ENCODE measurements at regions not wholly inside any gene's neighbourhood (a gene's known extent, or its start where the extent isn't known, plus 50 kb on each side); places are given as distances from the start of the nearest gene placed in this dataset.

DNA sequence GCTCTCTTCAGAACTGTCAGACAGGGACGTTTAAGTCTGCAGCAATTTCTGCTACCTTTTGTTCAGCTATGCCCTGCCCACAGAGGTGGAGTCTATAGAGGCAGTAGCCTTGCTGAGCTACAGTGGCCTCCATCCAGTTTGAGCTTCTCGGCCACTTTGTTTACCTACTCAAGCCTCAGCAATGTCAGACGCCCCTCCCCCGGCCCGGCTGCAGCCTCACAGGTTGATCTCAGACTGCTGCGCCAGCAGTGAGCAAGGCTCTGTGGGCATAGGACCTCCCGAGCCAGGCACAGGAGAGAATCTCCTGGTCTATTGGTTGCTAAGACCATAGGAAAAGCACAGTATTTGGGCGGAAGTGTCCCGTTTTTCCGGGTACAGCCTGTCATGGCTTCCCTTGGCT, 89.9 kb upstream of the PDC start:
- intact Hi-C loops (cut with DNase I) = no loop called here
- H3K4me1 ChIP-seq (ENCODE audit: control insufficient read depth, insufficient read depth, low read length) = no peaks in the 10 kb centered on the region
- H3K27me3 ChIP-seq (ENCODE audit: control insufficient read depth, insufficient read depth) = no peaks in the 10 kb centered on the region
- ATAC-seq = no peak
- WGBS = 92% methylated on average over 10 of the region's 10 CpGs
- no peak overlapping the region for H3K27ac ChIP-seq (ENCODE audit: low read length)
- no peak for DNase-seq
- H3K4me3 ChIP-seq (ENCODE audit: low read length) = no peak overlapping the region
- H3K9me3 ChIP-seq (ENCODE audit: control insufficient read depth, low read length) = peaks cover 1% of the 10 kb centered on the region

DNA sequence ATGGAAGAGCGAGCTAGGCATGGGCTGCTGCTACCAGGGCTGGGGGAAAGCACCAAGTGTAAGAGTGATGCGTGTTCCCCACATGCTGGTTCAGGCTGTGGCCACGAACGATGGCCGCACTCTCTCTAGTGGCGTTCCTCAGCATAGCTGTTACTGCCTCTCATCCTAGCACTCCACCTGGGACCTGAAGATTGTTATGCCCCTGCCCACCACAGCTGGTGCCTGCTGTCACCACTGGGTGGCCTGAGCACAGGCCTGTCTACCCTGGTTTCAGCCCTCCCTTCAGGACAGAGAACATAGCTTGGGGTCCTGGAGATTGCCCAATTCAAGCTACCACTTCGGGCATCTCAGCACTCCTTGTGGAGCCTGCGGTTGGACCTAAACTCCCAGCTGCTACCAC, 80.1 kb upstream of the PDC start:
- peak overlapping the region; percentile 25 for H3K27ac ChIP-seq (ENCODE audit: low read length)
- H3K9me3 ChIP-seq (ENCODE audit: control insufficient read depth, low read length) = no peaks in the 10 kb centered on the region
- H3K4me3 ChIP-seq (ENCODE audit: low read length) = no peak overlapping the region
- no peaks in the 10 kb centered on the region for H3K4me1 ChIP-seq (ENCODE audit: control insufficient read depth, insufficient read depth, low read length)
- no peak for DNase-seq
- intact Hi-C loops (cut with DNase I) = no loop called here
- WGBS = 92% methylated on average over 8 of the region's 8 CpGs
- ATAC-seq = peak; percentile 26 to 29
- no peaks in the 10 kb centered on the region for H3K27me3 ChIP-seq (ENCODE audit: control insufficient read depth, insufficient read depth)

DNA sequence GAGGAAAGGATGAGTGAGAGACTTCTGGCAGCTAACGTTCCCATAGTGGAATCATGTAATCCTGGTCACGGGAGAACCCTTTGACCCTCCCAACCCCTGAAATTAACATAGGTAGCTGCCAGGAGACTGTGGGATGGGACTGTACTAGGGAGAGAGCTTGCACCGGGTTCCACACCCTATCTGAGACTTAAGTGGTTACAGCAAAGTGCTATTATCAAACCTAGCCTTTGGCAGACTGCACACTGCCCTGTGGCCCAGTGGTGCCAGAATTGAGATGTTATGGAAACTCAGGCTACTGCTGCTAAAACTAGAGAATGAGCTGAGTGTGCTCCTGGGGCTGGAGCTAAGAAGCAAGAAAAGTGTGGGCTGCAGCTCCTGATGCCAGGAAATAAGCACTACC, 79.6 kb upstream of the PDC start:
- no peaks in the 10 kb centered on the region for H3K9me3 ChIP-seq (ENCODE audit: control insufficient read depth, low read length)
- intact Hi-C loops (cut with DNase I) = no loop called here
- peak; percentile 91 to 97 for ATAC-seq
- H3K4me1 ChIP-seq (ENCODE audit: control insufficient read depth, insufficient read depth, low read length) = no peaks in the 10 kb centered on the region
- H3K4me3 ChIP-seq (ENCODE audit: low read length) = no peak overlapping the region
- 68% methylated on average over 3 of the region's 3 CpGs for WGBS
- DNase-seq = peak in 2 of 3 donors; percentile 45 to 59
- H3K27ac ChIP-seq (ENCODE audit: low read length) = peak overlapping the region; percentile 25
- no peaks in the 10 kb centered on the region for H3K27me3 ChIP-seq (ENCODE audit: control insufficient read depth, insufficient read depth)

DNA sequence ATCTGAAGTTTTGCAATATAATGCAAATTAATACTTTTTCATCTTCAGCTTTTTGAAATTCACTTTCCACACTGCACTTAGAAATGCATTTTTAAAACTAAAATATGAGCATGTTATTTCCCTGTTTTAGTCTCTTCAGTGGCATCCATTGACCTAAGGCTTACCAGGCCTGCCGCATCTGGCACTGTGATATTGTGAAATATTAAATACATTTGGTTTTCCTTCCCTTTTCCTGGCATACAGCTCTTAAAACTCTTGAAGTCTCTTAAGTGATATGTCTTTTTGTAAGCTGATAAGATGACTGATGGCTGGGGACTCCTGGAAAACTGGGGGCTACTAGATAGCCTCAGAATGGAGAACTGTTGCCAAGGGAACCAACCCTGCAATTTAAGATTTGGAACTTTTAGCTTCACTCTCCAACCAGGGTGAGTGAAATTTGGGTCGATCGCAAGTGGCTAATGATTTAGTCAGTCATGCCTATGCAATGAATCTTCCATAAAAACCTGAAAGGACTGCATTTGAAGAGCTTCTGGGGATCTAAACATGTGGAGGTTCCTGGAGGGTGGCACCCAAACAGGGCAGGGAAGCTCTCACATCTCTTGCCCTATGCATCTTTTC, 75.5 kb upstream of the PDC start:
- DNase-seq = no peak
- Histone ChIP-seq H3K9me3 (ENCODE audit: control insufficient read depth, low read length) (no peaks in the 10 kb centered on the region), H3K27me3 (ENCODE audit: control insufficient read depth, insufficient read depth) (no peaks in the 10 kb centered on the region), H3K4me1 (ENCODE audit: control insufficient read depth, insufficient read depth, low read length) (peaks cover 2% of the 10 kb centered on the region), H3K27ac (ENCODE audit: low read length) (no peak overlapping the region), H3K4me3 (ENCODE audit: low read length) (no peak overlapping the region)
- WGBS = 78% methylated on average over 3 of the region's 3 CpGs
- no peak for ATAC-seq
- intact Hi-C loops (cut with DNase I) = no loop called here

DNA sequence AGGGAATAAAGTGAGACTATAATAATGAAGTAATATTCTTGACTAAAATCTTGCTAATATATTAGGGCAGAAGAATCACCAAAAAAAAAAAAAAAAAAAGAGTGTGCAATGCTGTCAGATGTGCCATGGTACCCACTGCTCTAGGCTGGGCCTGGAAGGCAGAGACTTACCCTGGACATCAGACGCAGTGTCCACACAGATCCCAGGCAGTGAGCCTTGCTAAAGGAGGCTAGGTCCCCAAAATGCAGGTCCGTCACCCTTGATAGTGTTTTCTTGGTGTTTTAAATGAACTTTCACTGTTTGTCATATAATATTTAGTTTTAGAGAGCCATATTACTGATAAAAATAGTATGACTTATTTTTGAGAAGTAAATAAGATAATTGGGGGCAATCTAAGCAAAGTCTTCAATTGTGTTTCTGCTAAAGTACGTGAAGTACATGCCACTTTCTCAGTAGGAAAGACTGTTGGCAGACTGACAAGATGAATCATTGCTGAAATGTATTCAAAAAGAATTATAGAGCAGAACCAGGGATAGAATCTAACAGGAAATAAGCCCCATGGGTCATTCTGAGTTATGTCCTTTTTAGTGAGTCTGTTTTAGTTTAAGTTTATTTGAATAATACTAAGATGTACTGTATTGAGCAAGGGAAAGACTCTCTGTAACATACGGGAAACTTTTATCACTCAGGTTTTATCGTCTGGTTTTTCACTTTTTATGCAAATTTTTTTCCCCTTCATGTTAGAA, 74.6 kb upstream of the PDC start:
- no peak for ATAC-seq

DNA sequence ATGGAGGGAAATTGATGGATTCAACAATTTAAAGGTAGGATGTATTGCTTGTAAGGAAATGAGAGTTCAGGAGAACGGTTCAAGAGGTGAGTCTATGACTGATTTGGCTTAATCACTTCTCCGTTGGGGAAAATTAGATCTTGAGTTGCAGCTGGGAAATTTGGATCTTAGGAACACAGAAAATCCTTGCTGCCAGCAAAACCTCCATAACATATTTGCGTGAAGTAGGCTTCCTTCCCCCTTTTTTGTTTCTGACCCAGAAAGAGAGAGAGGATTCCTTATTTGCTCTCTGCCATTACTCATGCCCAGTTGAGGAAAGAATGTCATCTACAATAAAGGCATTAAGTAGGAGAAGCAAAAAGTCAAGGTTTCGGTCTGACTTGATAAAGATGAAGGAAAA, 73.5 kb upstream of the PDC start:
- DNase-seq (no peak), ATAC-seq (no peak)
- WGBS = 73% methylated on average over 4 of the region's 4 CpGs
- Histone ChIP-seq H3K4me3 (ENCODE audit: low read length) (no peak overlapping the region), H3K4me1 (ENCODE audit: control insufficient read depth, insufficient read depth, low read length) (peaks cover 2% of the 10 kb centered on the region), H3K27me3 (ENCODE audit: control insufficient read depth, insufficient read depth) (no peaks in the 10 kb centered on the region), H3K9me3 (ENCODE audit: control insufficient read depth, low read length) (no peaks in the 10 kb centered on the region), H3K27ac (ENCODE audit: low read length) (no peak overlapping the region)
- intact Hi-C loops (cut with DNase I) = no loop called here

More for the DNA sequence above, 74.6 kb upstream of the PDC start:
- Histone ChIP-seq H3K4me1 (ENCODE audit: control insufficient read depth, insufficient read depth, low read length) (peaks cover 2% of the 10 kb centered on the region), H3K9me3 (ENCODE audit: control insufficient read depth, low read length) (no peaks in the 10 kb centered on the region), H3K27ac (ENCODE audit: low read length) (no peak overlapping the region), H3K27me3 (ENCODE audit: control insufficient read depth, insufficient read depth) (no peaks in the 10 kb centered on the region), H3K4me3 (ENCODE audit: low read length) (no peak overlapping the region)
- intact Hi-C loops (cut with DNase I) = no loop called here
- no peak for DNase-seq
- WGBS = 41% methylated on average over 5 of the region's 5 CpGs

DNA sequence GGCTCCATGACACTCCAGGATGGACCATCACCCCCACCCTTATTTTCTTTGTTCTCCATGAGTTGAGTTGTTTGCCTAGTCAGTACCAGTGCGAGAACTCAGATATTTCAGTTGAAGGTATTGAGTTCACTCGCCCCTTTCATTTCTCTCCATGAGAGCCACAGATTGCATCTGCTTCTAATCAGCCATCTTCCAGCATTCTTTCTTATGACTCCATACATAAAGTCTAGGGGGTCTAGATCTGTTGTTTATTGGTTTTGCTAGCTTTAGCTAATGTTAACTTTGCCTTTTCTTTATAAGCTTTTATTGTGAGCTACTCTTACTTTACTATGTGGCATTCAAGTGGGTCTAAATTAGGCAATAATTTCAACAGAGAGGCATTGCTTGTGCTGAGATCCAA, 71.6 kb upstream of the PDC start:
- no peak for DNase-seq
- Histone ChIP-seq H3K9me3 (ENCODE audit: control insufficient read depth, low read length) (no peaks in the 10 kb centered on the region), H3K4me1 (ENCODE audit: control insufficient read depth, insufficient read depth, low read length) (peaks cover 2% of the 10 kb centered on the region), H3K27me3 (ENCODE audit: control insufficient read depth, insufficient read depth) (no peaks in the 10 kb centered on the region), H3K4me3 (ENCODE audit: low read length) (no peak overlapping the region), H3K27ac (ENCODE audit: low read length) (no peak overlapping the region)
- 96% methylated on average over 2 of the region's 2 CpGs for WGBS
- ATAC-seq = no peak
- intact Hi-C loops (cut with DNase I) = no loop called here

DNA sequence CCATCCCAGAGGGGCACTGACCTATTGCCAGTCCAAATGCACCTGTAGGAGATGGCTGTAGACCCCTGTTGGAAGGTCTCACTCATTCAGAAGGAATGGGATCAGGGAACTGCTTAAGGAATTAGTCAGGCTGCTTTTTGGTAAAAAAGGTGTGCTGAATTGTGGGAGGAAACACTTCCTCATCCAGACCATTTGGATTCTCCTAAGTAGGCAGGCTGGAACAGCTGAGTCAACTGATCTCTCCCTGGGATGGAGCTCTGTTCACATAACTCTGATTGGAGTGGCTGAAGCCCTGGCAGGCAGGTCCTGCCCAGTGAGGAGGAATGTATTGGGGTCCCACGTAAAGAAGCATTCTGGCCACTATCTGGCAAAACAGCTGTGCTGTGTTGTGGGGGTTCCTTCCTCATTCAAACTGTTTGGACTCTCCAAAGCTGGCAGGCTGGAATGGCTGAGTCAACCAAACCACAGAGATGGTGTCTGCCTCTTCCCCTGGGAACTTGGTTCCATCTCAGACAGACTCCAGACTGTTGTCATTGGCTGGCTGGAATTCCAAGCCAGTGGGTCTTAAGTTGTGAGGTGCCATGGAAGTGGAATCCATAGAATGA, 70.7 kb upstream of the PDC start:
- DNase-seq (no peak), ATAC-seq (no peak)
- H3K9me3 ChIP-seq (ENCODE audit: control insufficient read depth, low read length) = no peaks in the 10 kb centered on the region
- intact Hi-C loops (cut with DNase I) = no loop called here
- no peaks in the 10 kb centered on the region for H3K27me3 ChIP-seq (ENCODE audit: control insufficient read depth, insufficient read depth)
- H3K4me3 ChIP-seq (ENCODE audit: low read length) = no peak overlapping the region
- WGBS = 83% methylated on average over 1 of the region's 1 CpG
- H3K27ac ChIP-seq (ENCODE audit: low read length) = no peak overlapping the region
- H3K4me1 ChIP-seq (ENCODE audit: control insufficient read depth, insufficient read depth, low read length) = peaks cover 2% of the 10 kb centered on the region

DNA sequence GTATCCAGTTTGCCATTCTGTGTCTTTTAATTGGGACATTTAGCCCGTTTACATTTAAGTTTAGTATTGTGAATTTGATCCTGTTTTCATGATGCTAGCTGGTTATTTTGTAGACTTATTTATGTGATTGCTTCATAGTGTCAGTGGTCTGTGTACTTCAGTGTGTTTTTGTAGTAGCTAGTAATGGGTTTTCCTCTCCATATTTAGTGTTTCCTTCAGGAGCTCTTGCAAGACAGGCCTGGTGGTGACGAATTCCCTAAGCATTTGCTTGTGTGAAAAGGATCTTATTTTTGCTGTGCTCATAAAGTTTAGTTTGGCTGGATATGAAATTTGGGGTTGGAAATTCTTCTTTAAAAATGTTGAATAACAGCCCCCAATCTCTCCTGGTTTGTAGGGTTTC, 69.2 kb upstream of the PDC start:
- H3K4me1 ChIP-seq (ENCODE audit: control insufficient read depth, insufficient read depth, low read length) = no peaks in the 10 kb centered on the region

DNA sequence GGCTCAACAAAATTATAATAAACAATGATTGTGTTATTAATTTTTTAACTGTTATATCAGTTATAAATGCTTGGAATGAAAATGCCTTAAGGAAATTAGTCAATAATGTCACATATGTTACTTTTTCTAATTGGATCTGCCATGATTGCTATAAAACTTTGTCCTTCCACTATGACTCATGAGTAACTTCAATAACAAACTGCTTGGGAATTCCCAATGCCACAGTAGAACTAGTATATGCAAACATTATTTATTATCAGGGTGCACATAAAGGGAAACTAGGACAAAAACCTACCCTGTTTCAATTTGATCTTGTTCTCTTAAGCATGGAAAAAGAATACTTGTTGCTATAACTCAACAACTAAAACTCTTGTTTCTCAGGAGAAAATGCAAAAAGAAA, 59.1 kb upstream of the PDC start:
- ATAC-seq = no peak

More for the DNA sequence above, 69.2 kb upstream of the PDC start:
- intact Hi-C loops (cut with DNase I) = no loop called here
- no peak for ATAC-seq
- no peak for DNase-seq
- H3K27ac ChIP-seq (ENCODE audit: low read length) = no peak overlapping the region
- no peaks in the 10 kb centered on the region for H3K27me3 ChIP-seq (ENCODE audit: control insufficient read depth, insufficient read depth)
- no peaks in the 10 kb centered on the region for H3K9me3 ChIP-seq (ENCODE audit: control insufficient read depth, low read length)
- whole genome bisulfite sequencing = 79% methylated on average over 2 of the region's 2 CpGs
- no peak overlapping the region for H3K4me3 ChIP-seq (ENCODE audit: low read length)

DNA sequence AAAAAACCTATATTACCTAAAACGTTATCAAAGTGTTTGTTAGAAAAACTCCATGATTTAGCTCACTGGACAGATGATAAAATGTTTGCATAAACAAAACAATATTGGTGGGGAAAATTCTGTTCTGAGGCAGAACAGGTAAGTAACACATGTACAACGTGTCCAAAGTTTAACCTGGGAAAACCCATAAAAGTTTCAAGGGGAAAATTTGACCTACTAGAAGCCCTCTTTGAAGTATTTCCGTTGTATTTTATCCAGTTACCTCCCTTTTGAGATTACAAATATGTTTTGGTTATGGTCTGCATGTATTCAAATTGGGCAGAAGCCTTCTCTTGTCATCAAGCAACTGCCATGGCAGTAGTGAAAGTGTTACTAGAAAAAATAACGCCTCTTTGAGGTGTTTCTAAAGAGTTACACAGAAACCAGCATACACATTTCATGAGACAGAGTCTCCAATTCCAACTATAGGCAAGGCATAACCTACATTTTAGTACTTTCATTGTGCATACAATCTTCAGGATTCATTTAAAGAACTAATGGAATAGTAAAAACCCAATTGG, 58.0 kb upstream of the PDC start:
- no peak for DNase-seq
- H3K4me3 ChIP-seq (ENCODE audit: low read length) = no peak overlapping the region
- 77% methylated on average over 4 of the region's 4 CpGs for WGBS
- no peaks in the 10 kb centered on the region for H3K4me1 ChIP-seq (ENCODE audit: control insufficient read depth, insufficient read depth, low read length)
- H3K27ac ChIP-seq (ENCODE audit: low read length) = no peak overlapping the region
- no peak for ATAC-seq
- intact Hi-C loops (cut with DNase I) = no loop called here
- H3K9me3 ChIP-seq (ENCODE audit: control insufficient read depth, low read length) = no peaks in the 10 kb centered on the region
- no peaks in the 10 kb centered on the region for H3K27me3 ChIP-seq (ENCODE audit: control insufficient read depth, insufficient read depth)

More for the DNA sequence above, 59.1 kb upstream of the PDC start:
- H3K27ac ChIP-seq (ENCODE audit: low read length) = no peak overlapping the region
- H3K27me3 ChIP-seq (ENCODE audit: control insufficient read depth, insufficient read depth) = no peaks in the 10 kb centered on the region
- intact Hi-C loops (cut with DNase I) = no loop called here
- no peaks in the 10 kb centered on the region for H3K4me1 ChIP-seq (ENCODE audit: control insufficient read depth, insufficient read depth, low read length)
- H3K4me3 ChIP-seq (ENCODE audit: low read length) = no peak overlapping the region
- H3K9me3 ChIP-seq (ENCODE audit: control insufficient read depth, low read length) = no peaks in the 10 kb centered on the region
- DNase-seq = no peak
